PC-3 (cell line): ENCODE measurements at regions not wholly inside any gene's neighbourhood (a gene's known extent, or its start where the extent isn't known, plus 50 kb on each side); places are given as distances from the start of the nearest gene placed in this dataset.

Experiments used
- CTCF ChIP-seq: fragments of 300-600 bp; sonication (generic); conservative IDR thresholded peaks from 2 replicates; pipeline ENCODE4 v1.5.1; 2017; ENCODE audit warnings: antibody characterized with exemption, low read depth, mild to moderate bottlenecking, low read length
- EZH2 ChIP-seq: fragments of 300-600 bp; sonication (generic); IDR thresholded peaks from one replicate; pipeline ENCODE4 v1.6.1; 2017; ENCODE audit warnings: antibody characterized with exemption, mild to moderate bottlenecking, low read length; ENCODE audit not compliant: unreplicated experiment
- EZH2phosphoT487 ChIP-seq: fragments of 300-600 bp; sonication (generic); IDR thresholded peaks from 2 replicates; pipeline ENCODE4 v1.6.1; 2018; ENCODE audit warnings: mild to moderate bottlenecking, antibody characterized with exemption, low read length, borderline replicate concordance

GRCh38 chr3:148606979-148607378, 90.7 kb upstream of the AGTR1 start:
- TF ChIP-seq CTCF = no peak
- TF ChIP-seq EZH2phosphoT487 = no peak
- no peak for TF ChIP-seq EZH2
